B cell (primary cell): ENCODE measurements at regions not wholly inside any gene's neighbourhood (a gene's known extent, or its start where the extent isn't known, plus 50 kb on each side); places are given as distances from the start of the nearest gene placed in this dataset.

Source experiments
- ATAC-seq: fragments of 200-7000 bp; cut with Tn5 transposase; one replicate; pipeline ENCODE4 v1.10.0; 2021; ENCODE audit warnings: low read depth, mild to moderate bottlenecking, moderate number of reproducible peaks, moderate library complexity
- CTCF ChIA-PET: fragments of 350-600 bp; sonication (Branson Sonifier 250); formaldehyde crosslinking; loops from one replicate; lab custom pipeline; 2021; ENCODE audit warnings: antibody characterized with exemption, inconsistent platforms; lab: Charles Lee
- POLR2A ChIA-PET: fragments of 350-600 bp; sonication (Branson Sonifier 250); formaldehyde crosslinking; loops from one replicate; lab custom pipeline; 2021; ENCODE audit warnings: antibody characterized with exemption; lab: Charles Lee
- DNase-seq: peaks from one replicate; pipeline ENCODE4 v3.0.0; 2013
- H2AFZ ChIP-seq: 2 replicates; pipeline ENCODE4 v1.6.1; 2012; ENCODE audit warnings: mild to moderate bottlenecking, low read depth, low read length; ENCODE audit not compliant: insufficient read depth, poor library complexity, severe bottlenecking
- H3K27ac ChIP-seq, 2 donors: 1 replicate in 1 of 2; 2 replicates in 1 of 2; pipeline ENCODE4 v1.5.1; 2012 to 2013; ENCODE audit warnings: low read length in 2 of 2, mild to moderate bottlenecking in 2 of 2, moderate library complexity in 1 of 2
- H3K27me3 ChIP-seq, 4 experiments: fragments of 200-600 bp in 1 of 4; sonication (generic) in 1 of 4; replicated peaks in 1 of 4; 1 replicate in 2 of 4; 2 replicates in 2 of 4; pipeline versions ENCODE4 v1.6.1 to v1.7.0; 2013 to 2016; ENCODE audit warnings: low read length in 3 of 4, mild to moderate bottlenecking in 2 of 4, mixed read lengths in 1 of 4, moderate library complexity in 1 of 4; ENCODE audit not compliant: insufficient read depth in 4 of 4, control insufficient read depth in 3 of 4; ENCODE audit errors: control extremely low read depth in 1 of 4
- H3K36me3 ChIP-seq, 2 experiments: replicated peaks in 1 of 2; 1 replicate in 1 of 2; 2 replicates in 1 of 2; pipeline versions ENCODE4 v1.6.1 to v1.7.1; 2013; ENCODE audit warnings: low read length in 1 of 2; ENCODE audit not compliant: insufficient read depth in 2 of 2, control insufficient read depth in 1 of 2; ENCODE audit errors: control extremely low read depth in 1 of 2, extremely low read depth in 1 of 2
- H3K4me1 ChIP-seq, 2 donors: fragments of 200-600 bp in 1 of 2; sonication (generic) in 1 of 2; 1 replicate in 1 of 2; 2 replicates in 1 of 2; pipeline versions ENCODE4 v1.5.1 to v1.6.1; 2013 to 2017; ENCODE audit warnings: low read length in 2 of 2; ENCODE audit not compliant: control insufficient read depth in 2 of 2, insufficient read depth in 2 of 2
- H3K4me2 ChIP-seq: replicated peaks from 2 replicates; pipeline ENCODE3; 2012; ENCODE audit warnings: mild to moderate bottlenecking, low read depth, low read length; ENCODE audit not compliant: poor library complexity, severe bottlenecking
- H3K4me3 ChIP-seq, 5 experiments: fragments of 200-600 bp in 1 of 5; sonication (generic) in 1 of 5; 1 replicate in 3 of 5; 2 replicates in 2 of 5; pipeline versions ENCODE4 v1.5.1 to v1.7.0; 2011 to 2016; ENCODE audit warnings: low read length in 4 of 5, mild to moderate bottlenecking in 4 of 5, low read depth in 2 of 5, control low read depth in 1 of 5, moderate library complexity in 1 of 5; ENCODE audit not compliant: insufficient read depth in 1 of 5; ENCODE audit errors: control extremely low read depth in 1 of 5, extremely low read depth in 1 of 5
- H3K79me2 ChIP-seq: fragments of 200-600 bp; sonication (generic); one replicate; pipeline ENCODE4 v1.6.0; 2016; ENCODE audit warnings: low read length; ENCODE audit not compliant: control insufficient read depth, insufficient read depth
- H3K9ac ChIP-seq: fragments of 200-600 bp; sonication (generic); 2 replicates; pipeline ENCODE4 v1.6.1; 2017; ENCODE audit warnings: mild to moderate bottlenecking, low read length, moderate library complexity
- H3K9me3 ChIP-seq, 3 donors: one replicate each; pipeline versions ENCODE4 v1.6.1 to v1.7.1; 2013; ENCODE audit warnings: low read length in 2 of 3; ENCODE audit not compliant: control insufficient read depth in 2 of 3, insufficient read depth in 1 of 3; ENCODE audit errors: control extremely low read depth in 1 of 3
- H4K20me1 ChIP-seq: 2 replicates; pipeline ENCODE4 v1.6.0; 2012; ENCODE audit warnings: mild to moderate bottlenecking, low read length; ENCODE audit not compliant: insufficient read depth, control insufficient read depth, poor library complexity, severe bottlenecking
- H3K27ac Mint-ChIP-seq: one replicate; pipeline ENCODE4 v1.8.0; 2021; ENCODE audit warnings: mixed read lengths
- H3K27me3 Mint-ChIP-seq: one replicate; pipeline ENCODE4 v1.8.0; 2021; ENCODE audit warnings: mixed read lengths
- H3K4me1 Mint-ChIP-seq: one replicate; pipeline ENCODE4 v1.8.0; 2021; ENCODE audit warnings: mixed read lengths
- H3K4me3 Mint-ChIP-seq: one replicate; pipeline ENCODE4 v1.8.0; 2021; ENCODE audit warnings: mixed read lengths
- H3K9me3 Mint-ChIP-seq: one replicate; pipeline ENCODE4 v1.8.0; 2022; ENCODE audit warnings: mixed read lengths; ENCODE audit not compliant: insufficient read depth
- EZH2 ChIP-seq: IDR thresholded peaks from 2 replicates; pipeline ENCODE4 v1.6.1; 2012; ENCODE audit warnings: borderline replicate concordance, low read depth, mild to moderate bottlenecking, moderate library complexity, low read length; ENCODE audit not compliant: insufficient read depth, poor library complexity, severe bottlenecking
- WGBS: methylation state at CpG from one replicate; pipeline ENCODE4 v1.1.5; 2013; ENCODE audit warnings: missing lambda C conversion rate; ENCODE audit not compliant: insufficient coverage; 5-methylcytosine and 5-hydroxymethylcytosine counted together
- intact Hi-C: fragments of 100-400 bp; cut with micrococcal nuclease; formaldehyde crosslinking; loops from one replicate; pipeline ENCODE4 v1.10.0; 2022
- TF ChIP-seq, protein P1 (sequence below): fragments of 200-600 bp; IDR thresholded peaks from one replicate; pipeline ENCODE4 v1.8.0; 2022; ENCODE audit warnings: antibody characterized with exemption, mild to moderate bottlenecking

GRCh38 chr15:49748791-49749190, 127.9 kb downstream of the DTWD1 start:
- H3K27ac ChIP-seq = no peak overlapping the region
- POLR2A ChIA-PET = no interaction called here
- no peaks in the 10 kb centered on the region for H3K4me1 Mint-ChIP-seq
- H3K4me2 ChIP-seq = no peak overlapping the region
- no peaks in the 10 kb centered on the region for H3K4me1 ChIP-seq
- CTCF ChIA-PET = no interaction called here
- H3K9me3 ChIP-seq = no peaks in the 10 kb centered on the region
- H4K20me1 ChIP-seq = no peaks in the 10 kb centered on the region
- no peak overlapping the region for H3K9ac ChIP-seq
- no CpG with 5 or more reads among the region's 2 CpGs for WGBS
- no peak for DNase-seq
- no peaks in the 10 kb centered on the region for H3K79me2 ChIP-seq
- H3K27me3 ChIP-seq = no peaks in the 10 kb centered on the region
- H3K27me3 Mint-ChIP-seq = no peaks in the 10 kb centered on the region
- peaks cover 3% of the 10 kb centered on the region for H3K9me3 Mint-ChIP-seq
- TF ChIP-seq EZH2 = no peak
- TF ChIP-seq, protein P1, sequence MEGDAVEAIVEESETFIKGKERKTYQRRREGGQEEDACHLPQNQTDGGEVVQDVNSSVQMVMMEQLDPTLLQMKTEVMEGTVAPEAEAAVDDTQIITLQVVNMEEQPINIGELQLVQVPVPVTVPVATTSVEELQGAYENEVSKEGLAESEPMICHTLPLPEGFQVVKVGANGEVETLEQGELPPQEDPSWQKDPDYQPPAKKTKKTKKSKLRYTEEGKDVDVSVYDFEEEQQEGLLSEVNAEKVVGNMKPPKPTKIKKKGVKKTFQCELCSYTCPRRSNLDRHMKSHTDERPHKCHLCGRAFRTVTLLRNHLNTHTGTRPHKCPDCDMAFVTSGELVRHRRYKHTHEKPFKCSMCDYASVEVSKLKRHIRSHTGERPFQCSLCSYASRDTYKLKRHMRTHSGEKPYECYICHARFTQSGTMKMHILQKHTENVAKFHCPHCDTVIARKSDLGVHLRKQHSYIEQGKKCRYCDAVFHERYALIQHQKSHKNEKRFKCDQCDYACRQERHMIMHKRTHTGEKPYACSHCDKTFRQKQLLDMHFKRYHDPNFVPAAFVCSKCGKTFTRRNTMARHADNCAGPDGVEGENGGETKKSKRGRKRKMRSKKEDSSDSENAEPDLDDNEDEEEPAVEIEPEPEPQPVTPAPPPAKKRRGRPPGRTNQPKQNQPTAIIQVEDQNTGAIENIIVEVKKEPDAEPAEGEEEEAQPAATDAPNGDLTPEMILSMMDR = no peak
- intact Hi-C loops = no loop called here
- H3K4me3 Mint-ChIP-seq = no peak overlapping the region
- H2AFZ ChIP-seq = no peak overlapping the region
- ATAC-seq = no peak
- H3K4me3 ChIP-seq = no peak overlapping the region
- H3K36me3 ChIP-seq = no peaks in the 10 kb centered on the region
- H3K27ac Mint-ChIP-seq = no peak overlapping the region

- Histone ChIP-seq H3K4me3 (no peak overlapping the region), H3K79me2 (no peaks in the 10 kb centered on the region), H3K36me3 (no peaks in the 10 kb centered on the region), H2AFZ (no peak overlapping the region), H3K4me1 (no peaks in the 10 kb centered on the region), H3K9me3 (no peaks in the 10 kb centered on the region), H3K27me3 (no peaks in the 10 kb centered on the region), H4K20me1 (no peaks in the 10 kb centered on the region), H3K4me2 (no peak overlapping the region), H3K9ac (no peak overlapping the region), H3K27ac (no peak overlapping the region)
- ChIA-PET POLR2A (no interaction called here), CTCF (no interaction called here)
- intact Hi-C loops = no loop called here
- DNase-seq (no peak), ATAC-seq (no peak)
- TF ChIP-seq, protein P1 = no peak
- TF ChIP-seq EZH2 = no peak
- peaks cover 3% of the 10 kb centered on the region for H3K9me3 Mint-ChIP-seq
- no peaks in the 10 kb centered on the region for H3K27me3 Mint-ChIP-seq
- H3K27ac Mint-ChIP-seq = no peak overlapping the region
- H3K4me1 Mint-ChIP-seq = no peaks in the 10 kb centered on the region
- no peak overlapping the region for H3K4me3 Mint-ChIP-seq
Measured at GRCh38 chr15:49750553-49750952, 129.7 kb downstream of the DTWD1 start.
